GM13976 (cell line): ENCODE measurements at regions not wholly inside any gene's neighbourhood (a gene's known extent, or its start where the extent isn't known, plus 50 kb on each side); places are given as distances from the start of the nearest gene placed in this dataset.

Experiments used
- DNase-seq: peaks from one replicate; pipeline ENCODE4 v3.0.0; 2012; ENCODE audit warnings: low spot score
- in situ Hi-C: fragments of 300-500 bp; cut with MboI; formaldehyde crosslinking; loops from one replicate; pipeline ENCODE4 v1.12.0; 2022; ENCODE audit warnings: low sequenced_read_pairs, mixed read lengths, inconsistent platforms; ENCODE audit not compliant: unreplicated experiment
- TF ChIP-seq, protein P1 (sequence below): IDR thresholded peaks from 2 replicates; pipeline ENCODE4 v1.5.1; 2012; ENCODE audit warnings: borderline replicate concordance, mild to moderate bottlenecking; ENCODE audit not compliant: insufficient read depth; ENCODE audit errors: extremely low read depth, missing control alignments, control extremely low read depth

DNA sequence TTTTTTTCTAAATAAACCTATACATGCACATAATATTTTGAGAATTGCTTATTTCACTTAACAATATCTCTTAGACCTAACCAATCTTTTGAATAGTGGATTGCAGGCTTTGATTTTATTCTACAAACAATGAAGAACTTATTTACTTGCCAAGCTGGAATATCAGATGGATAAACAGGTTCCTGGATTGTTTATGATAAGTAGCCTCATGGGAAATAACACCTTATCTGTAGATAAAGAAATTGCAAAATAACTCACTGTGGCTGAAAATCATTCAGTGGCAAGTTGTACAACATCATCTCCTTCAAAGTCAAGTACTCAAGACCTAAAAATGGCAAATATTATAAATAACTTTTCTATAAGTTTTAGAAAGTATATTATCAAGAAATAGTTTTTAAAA lies 335.4 kb upstream of the ATP2B1 start:
- in situ Hi-C loops: no loop called here
- TF ChIP-seq, protein P1, sequence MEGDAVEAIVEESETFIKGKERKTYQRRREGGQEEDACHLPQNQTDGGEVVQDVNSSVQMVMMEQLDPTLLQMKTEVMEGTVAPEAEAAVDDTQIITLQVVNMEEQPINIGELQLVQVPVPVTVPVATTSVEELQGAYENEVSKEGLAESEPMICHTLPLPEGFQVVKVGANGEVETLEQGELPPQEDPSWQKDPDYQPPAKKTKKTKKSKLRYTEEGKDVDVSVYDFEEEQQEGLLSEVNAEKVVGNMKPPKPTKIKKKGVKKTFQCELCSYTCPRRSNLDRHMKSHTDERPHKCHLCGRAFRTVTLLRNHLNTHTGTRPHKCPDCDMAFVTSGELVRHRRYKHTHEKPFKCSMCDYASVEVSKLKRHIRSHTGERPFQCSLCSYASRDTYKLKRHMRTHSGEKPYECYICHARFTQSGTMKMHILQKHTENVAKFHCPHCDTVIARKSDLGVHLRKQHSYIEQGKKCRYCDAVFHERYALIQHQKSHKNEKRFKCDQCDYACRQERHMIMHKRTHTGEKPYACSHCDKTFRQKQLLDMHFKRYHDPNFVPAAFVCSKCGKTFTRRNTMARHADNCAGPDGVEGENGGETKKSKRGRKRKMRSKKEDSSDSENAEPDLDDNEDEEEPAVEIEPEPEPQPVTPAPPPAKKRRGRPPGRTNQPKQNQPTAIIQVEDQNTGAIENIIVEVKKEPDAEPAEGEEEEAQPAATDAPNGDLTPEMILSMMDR: no peak
- DNase-seq: no peak

DNA sequence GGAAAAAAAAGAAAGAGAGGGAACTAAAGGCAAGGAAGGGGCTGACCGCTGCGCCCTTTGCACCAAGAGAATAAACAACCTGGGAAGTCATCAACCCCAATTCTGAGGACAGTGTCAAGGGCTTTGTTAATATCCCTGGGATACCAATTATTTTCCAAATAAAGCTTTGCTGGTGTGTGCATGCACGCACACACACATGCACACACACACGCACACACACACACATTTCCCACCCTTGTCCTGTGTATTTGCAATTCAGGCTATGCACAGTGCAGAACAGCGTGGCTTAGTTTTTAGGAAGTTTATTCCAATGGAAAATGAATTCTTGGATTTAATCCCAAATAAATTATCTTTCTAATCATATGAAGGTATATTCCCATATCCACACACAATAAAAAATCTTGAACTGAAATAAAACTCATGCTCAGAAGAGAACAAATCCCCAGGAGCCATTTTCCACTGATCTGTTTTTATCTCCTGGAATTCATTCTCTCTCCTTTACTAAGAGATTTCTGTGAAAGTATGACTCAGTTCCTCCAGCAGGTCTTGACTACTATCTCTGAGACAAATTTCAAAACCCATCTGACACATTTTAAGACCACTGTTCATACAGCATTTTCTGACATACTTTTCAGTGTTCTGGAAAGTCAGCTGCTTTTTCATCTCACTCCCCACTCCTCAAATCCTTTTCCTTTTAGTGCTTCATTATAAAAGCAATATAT lies 334.4 kb upstream of the ATP2B1 start:
- in situ Hi-C loops: no loop called here
- no peak for DNase-seq
- TF ChIP-seq, protein P1: no peak

DNA sequence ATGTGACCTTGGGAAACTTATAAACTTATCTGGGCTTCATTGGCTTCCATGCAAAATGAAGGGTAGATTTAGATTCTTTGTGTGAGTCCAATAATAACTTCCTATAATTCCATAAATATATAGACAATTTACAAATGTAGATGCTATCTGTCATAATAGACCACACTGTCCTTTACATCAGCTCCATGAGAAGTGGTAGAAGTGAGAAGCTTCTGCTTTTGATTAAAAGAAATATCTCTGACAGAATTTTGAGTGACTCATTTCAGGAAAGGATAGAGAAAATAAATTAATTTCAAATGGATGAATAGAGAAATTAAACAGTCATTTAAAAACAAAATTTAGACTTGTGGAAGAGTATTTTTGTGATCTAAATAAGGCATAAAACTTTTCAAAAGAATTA lies 329.7 kb upstream of the ATP2B1 start:
- in situ Hi-C loops: no loop called here
- no peak for DNase-seq
- TF ChIP-seq, protein P1: no peak

DNA sequence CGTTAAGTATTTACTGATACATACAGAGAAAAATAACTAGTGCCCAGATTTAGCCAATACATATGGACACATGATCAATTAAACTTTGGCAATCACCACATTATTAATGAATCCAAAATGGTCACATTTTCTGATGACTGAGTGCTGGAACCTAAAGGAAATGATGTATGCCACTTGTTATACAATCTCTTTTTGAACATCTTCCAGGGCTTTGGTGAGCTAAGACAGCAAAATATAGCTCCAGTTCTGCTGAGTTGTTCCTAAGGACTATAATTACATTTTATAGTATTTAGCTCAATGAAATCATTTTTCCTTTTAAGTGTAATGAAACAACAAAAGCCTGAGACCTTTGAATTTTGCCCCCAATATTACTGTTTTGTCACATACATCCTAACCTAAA lies 329.1 kb upstream of the ATP2B1 start:
- DNase-seq: no peak
- TF ChIP-seq, protein P1: no peak
- in situ Hi-C loops: no loop called here

DNA sequence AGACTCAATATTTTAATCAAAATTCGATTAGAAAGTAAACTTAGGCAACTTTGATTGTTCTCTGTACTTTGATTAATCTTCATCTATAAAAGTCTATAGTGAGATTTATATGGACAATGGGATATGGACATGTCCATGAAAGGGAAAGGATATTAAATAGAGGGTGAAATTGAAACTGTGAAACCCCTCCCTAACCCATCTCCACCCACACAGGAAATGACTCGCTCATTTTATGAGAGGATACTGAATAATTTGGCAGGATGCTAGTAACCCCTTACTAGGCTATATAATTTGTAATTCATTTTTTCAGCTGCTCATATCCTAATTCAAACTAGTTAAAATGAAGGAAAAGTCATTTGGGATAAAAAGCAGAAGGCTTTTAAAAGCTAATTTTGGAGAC lies 328.0 kb upstream of the ATP2B1 start:
- TF ChIP-seq, protein P1: no peak
- in situ Hi-C loops: no loop called here
- DNase-seq: no peak

DNA sequence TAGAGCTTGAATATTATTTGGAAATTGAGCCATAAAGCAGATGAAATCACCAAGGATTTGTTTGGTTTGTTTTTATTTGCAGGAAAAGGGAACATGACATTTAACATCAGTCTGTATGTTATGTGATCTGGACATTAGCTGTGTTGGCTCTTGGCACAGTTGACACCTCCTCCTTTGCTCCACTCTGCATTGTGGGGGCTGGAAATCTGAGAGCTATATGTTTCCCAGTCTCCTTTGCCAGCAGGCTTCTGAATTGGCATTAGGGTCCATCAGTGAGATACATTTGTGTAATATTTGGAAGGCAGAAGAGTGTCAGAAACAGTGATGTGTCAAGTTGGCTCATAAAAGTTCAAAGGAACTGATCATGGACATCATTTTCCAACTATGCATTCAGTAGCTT lies 322.1 kb upstream of the ATP2B1 start:
- TF ChIP-seq, protein P1: no peak
- in situ Hi-C loops: no loop called here
- DNase-seq: no peak

DNA sequence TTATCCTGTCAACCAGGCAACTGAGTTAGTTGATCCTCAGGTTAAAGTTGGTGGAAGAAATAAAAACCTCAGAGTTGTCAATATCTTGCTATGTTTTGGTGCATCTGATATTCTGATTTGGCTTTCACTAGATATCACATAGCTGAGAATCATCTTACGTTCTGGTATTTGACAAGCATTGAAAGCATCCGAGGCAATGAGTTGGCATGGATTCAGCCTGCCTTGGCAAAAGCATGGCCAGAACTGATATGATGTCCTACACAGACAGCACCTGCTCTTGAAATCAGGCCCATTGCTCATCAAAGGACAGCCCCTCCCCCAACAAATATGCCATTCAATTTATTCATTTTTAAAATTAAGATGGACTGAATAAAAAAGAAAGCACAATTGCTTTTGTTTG lies 320.7 kb upstream of the ATP2B1 start:
- DNase-seq: no peak
- TF ChIP-seq, protein P1: no peak
- in situ Hi-C loops: no loop called here
